Dedifferentiated amniotic fluid mesenchymal stem cell (primary cell): ENCODE measurements at regions not wholly inside any gene's neighbourhood (a gene's known extent, or its start where the extent isn't known, plus 50 kb on each side); places are given as distances from the start of the nearest gene placed in this dataset.

Experiments used
- DNase-seq: peaks from one replicate; pipeline ENCODE4 v3.0.0-alpha.2; 2016; ENCODE audit errors: extremely low spot score

GRCh38 chr7:41134300-41135255, 568.3 kb downstream of the INHBA start:
- DNase-seq: no peak

- no peak for DNase-seq
Measured at GRCh38 chr7:41133690-41134299, 569.1 kb downstream of the INHBA start.

GRCh38 chr7:41131956-41132355, 570.9 kb downstream of the INHBA start:
- no peak for DNase-seq

- no peak for DNase-seq
Measured at GRCh38 chr7:41130561-41131236, 572.2 kb downstream of the INHBA start.

GRCh38 chr7:41130086-41130485, 572.8 kb downstream of the INHBA start:
- DNase-seq: no peak

- no peak for DNase-seq
Measured at GRCh38 chr7:41125343-41125742, 577.5 kb downstream of the INHBA start.

GRCh38 chr7:41122256-41122987, 580.5 kb downstream of the INHBA start:
- no peak for DNase-seq

GRCh38 chr7:41121228-41121627, 581.7 kb downstream of the INHBA start:
- no peak for DNase-seq

- no peak for DNase-seq
Measured at GRCh38 chr7:41118486-41118885, 584.4 kb downstream of the INHBA start.

GRCh38 chr7:41117431-41117830, 585.5 kb downstream of the INHBA start:
- no peak for DNase-seq

GRCh38 chr7:41116817-41117216, 586.1 kb downstream of the INHBA start:
- no peak for DNase-seq

- no peak for DNase-seq
Measured at GRCh38 chr7:41116337-41116736, 586.6 kb downstream of the INHBA start.

GRCh38 chr7:41114691-41115090, 588.2 kb downstream of the INHBA start:
- no peak for DNase-seq

- DNase-seq: peak; percentile 31
Measured at GRCh38 chr7:41114131-41114530, 588.8 kb downstream of the INHBA start.

GRCh38 chr7:41113719-41114118, 589.2 kb downstream of the INHBA start:
- DNase-seq: no peak

GRCh38 chr7:41110186-41110585, 592.7 kb downstream of the INHBA start:
- DNase-seq: no peak

- no peak for DNase-seq
Measured at GRCh38 chr7:41108821-41109220, 594.1 kb downstream of the INHBA start.

GRCh38 chr7:41107938-41108448, 594.9 kb downstream of the INHBA start:
- no peak for DNase-seq

GRCh38 chr7:41107330-41107937, 595.5 kb downstream of the INHBA start:
- DNase-seq: no peak

- DNase-seq: no peak
Measured at GRCh38 chr7:41104631-41105030, 598.3 kb downstream of the INHBA start.

- peak; percentile 16 for DNase-seq
Measured at GRCh38 chr7:41103331-41103730, 599.6 kb downstream of the INHBA start.
